H1 (cell line): ENCODE measurements at regions not wholly inside any gene's neighbourhood (a gene's known extent, or its start where the extent isn't known, plus 50 kb on each side); places are given as distances from the start of the nearest gene placed in this dataset.

Source experiments
- CTCF ChIA-PET: fragments of 300-600 bp; sonication (Branson Sonifier 250); formaldehyde crosslinking; loops from one replicate; lab custom pipeline; 2021; ENCODE audit not compliant: partially characterized antibody; lab: Charles Lee
- POLR2A ChIA-PET: fragments of 300-600 bp; sonication (Branson Sonifier 250); formaldehyde crosslinking; loops from one replicate; lab custom pipeline; 2021; ENCODE audit warnings: inconsistent platforms; ENCODE audit not compliant: partially characterized antibody; lab: Charles Lee
- DNase-seq, 2 experiments: peaks; one replicate each; pipeline versions ENCODE4 v3.0.0 to v3.0.0-alpha.2; 2010 to 2022; ENCODE audit warnings: low spot score in 2 of 2, low read depth in 1 of 2, mixed read lengths in 1 of 2
- FAIRE-seq: peaks from 2 replicates; lab custom pipeline; 2011; peaks lifted over from hg19 to GRCh38; lab: Jason Lieb, UNC
- H2AFZ ChIP-seq: 2 replicates; pipeline ENCODE4 v1.8.1; 2012; ENCODE audit warnings: low read length, inconsistent platforms
- H2AK5ac ChIP-seq: 2 replicates; pipeline ENCODE4 v1.6.1; 2013; ENCODE audit warnings: low read depth, low read length
- H2BK120ac ChIP-seq: replicated peaks from 2 replicates; pipeline ENCODE3; 2013; ENCODE audit warnings: low read depth, low read length, inconsistent platforms
- H2BK12ac ChIP-seq: 2 replicates; pipeline ENCODE4 v1.6.1; 2013; ENCODE audit warnings: low read depth, low read length
- H2BK15ac ChIP-seq: 2 replicates; pipeline ENCODE4 v1.6.1; 2013; ENCODE audit warnings: low read length
- H2BK20ac ChIP-seq: 2 replicates; pipeline ENCODE4 v1.6.1; 2013; ENCODE audit warnings: low read length
- H2BK5ac ChIP-seq: 2 replicates; pipeline ENCODE4 v1.6.1; 2013; ENCODE audit warnings: low read depth, low read length
- H3K14ac ChIP-seq: 2 replicates; pipeline ENCODE4 v1.6.1; 2013; ENCODE audit warnings: inconsistent platforms; ENCODE audit not compliant: insufficient read length
- H3K18ac ChIP-seq: 2 replicates; pipeline ENCODE4 v1.6.1; 2013; ENCODE audit warnings: low read length; ENCODE audit errors: extremely low read depth
- H3K23ac ChIP-seq: 2 replicates; pipeline ENCODE4 v1.6.1; 2013; ENCODE audit warnings: inconsistent platforms; ENCODE audit not compliant: insufficient read length
- H3K23me2 ChIP-seq: 2 replicates; pipeline ENCODE4 v1.6.1; 2013; ENCODE audit warnings: low read depth, low read length
- H3K27ac ChIP-seq: 2 replicates; pipeline ENCODE4 v1.6.1; 2011; ENCODE audit warnings: low read depth, low read length, inconsistent platforms
- H3K27me3 ChIP-seq, 4 experiments: replicated peaks in 1 of 4; 1 replicate in 1 of 4; 2 replicates in 3 of 4; pipeline versions ENCODE4 v1.6.1 to v1.8.1; 2011 to 2013; ENCODE audit warnings: low read length in 3 of 4, mild to moderate bottlenecking in 3 of 4, inconsistent platforms in 2 of 4, mixed read lengths in 2 of 4, moderate library complexity in 1 of 4; ENCODE audit not compliant: control insufficient read depth in 3 of 4, insufficient read depth in 3 of 4; ENCODE audit errors: extremely low read depth in 1 of 4
- H3K36me3 ChIP-seq, 4 experiments: 2 replicates each; pipeline versions ENCODE4 v1.6.1 to v1.8.1; 2011 to 2013; ENCODE audit warnings: mild to moderate bottlenecking in 4 of 4, low read length in 3 of 4, moderate library complexity in 2 of 4, control low read depth in 1 of 4, inconsistent platforms in 1 of 4; ENCODE audit not compliant: insufficient read depth in 4 of 4, control insufficient read depth in 2 of 4
- H3K4ac ChIP-seq: replicated peaks from 2 replicates; pipeline ENCODE3; 2013; ENCODE audit warnings: low read length, low read depth, mixed read lengths, inconsistent platforms; ENCODE audit not compliant: insufficient read length
- H3K4me1 ChIP-seq, 4 experiments: replicated peaks in 1 of 4; 1 replicate in 1 of 4; 2 replicates in 3 of 4; pipeline versions ENCODE4 v1.6.1 to v1.8.1; 2011 to 2013; ENCODE audit warnings: low read length in 3 of 4, inconsistent platforms in 2 of 4, mixed read lengths in 1 of 4; ENCODE audit not compliant: insufficient read depth in 4 of 4, control insufficient read depth in 3 of 4
- H3K4me2 ChIP-seq, 2 experiments: 2 replicates each; pipeline versions ENCODE4 v1.6.1 to v1.8.1; 2011 to 2013; ENCODE audit warnings: low read depth in 2 of 2, low read length in 2 of 2, control low read depth in 1 of 2, inconsistent platforms in 1 of 2, mild to moderate bottlenecking in 1 of 2; ENCODE audit not compliant: insufficient read depth in 1 of 2
- H3K4me3 ChIP-seq, 4 experiments: fragments of 200-600, 300-600 bp in 1 of 4; sonication (generic), shearing (Covaris generic), sonication (Bioruptor Twin) in 1 of 4; 2 replicates each; pipeline versions ENCODE4 v1.5.1 to v1.8.1; 2011 to 2016; ENCODE audit warnings: low read length in 4 of 4, low read depth in 3 of 4, control low read depth in 2 of 4, inconsistent platforms in 2 of 4, mild to moderate bottlenecking in 2 of 4, mixed read lengths in 1 of 4, moderate library complexity in 1 of 4; ENCODE audit not compliant: insufficient read depth in 2 of 4; ENCODE audit errors: extremely low read depth in 1 of 4
- H3K56ac ChIP-seq: replicated peaks from 2 replicates; pipeline ENCODE3; 2013; ENCODE audit warnings: low read depth, mild to moderate bottlenecking, mixed read lengths, low read length, inconsistent platforms; ENCODE audit not compliant: insufficient read length
- H3K79me1 ChIP-seq: 2 replicates; pipeline ENCODE4 v1.6.1; 2013; ENCODE audit warnings: low read depth, low read length, control low read depth
- H3K79me2 ChIP-seq, 2 experiments: 2 replicates each; pipeline versions ENCODE4 v1.6.1 to v1.8.1; 2012 to 2013; ENCODE audit warnings: low read length in 2 of 2, mild to moderate bottlenecking in 2 of 2, inconsistent platforms in 1 of 2; ENCODE audit not compliant: insufficient read depth in 2 of 2, control insufficient read depth in 1 of 2
- H3K9ac ChIP-seq, 4 experiments: replicated peaks in 1 of 4; 1 replicate in 1 of 4; 2 replicates in 3 of 4; pipeline versions ENCODE4 v1.6.1 to v1.8.1; 2011 to 2013; ENCODE audit warnings: low read depth in 3 of 4, low read length in 3 of 4, control low read depth in 2 of 4, mild to moderate bottlenecking in 2 of 4, moderate library complexity in 2 of 4, inconsistent platforms in 1 of 4; ENCODE audit errors: extremely low read depth in 1 of 4
- H3K9me3 ChIP-seq, 2 experiments: 2 replicates each; pipeline versions ENCODE4 v1.6.1 to v1.8.1; 2012 to 2013; ENCODE audit warnings: mild to moderate bottlenecking in 2 of 2, moderate library complexity in 2 of 2, control low read depth in 1 of 2, inconsistent platforms in 1 of 2, low read depth in 1 of 2, low read length in 1 of 2, mixed read lengths in 1 of 2; ENCODE audit not compliant: insufficient read depth in 2 of 2
- H4K20me1 ChIP-seq, 2 experiments: replicated peaks in 1 of 2; 2 replicates each; pipeline versions ENCODE3 to v1.8.1; 2011 to 2013; ENCODE audit warnings: inconsistent platforms in 2 of 2, low read length in 2 of 2, mild to moderate bottlenecking in 1 of 2; ENCODE audit not compliant: insufficient read depth in 2 of 2, control insufficient read depth in 1 of 2
- H4K5ac ChIP-seq: 2 replicates; pipeline ENCODE4 v1.6.1; 2013; ENCODE audit warnings: low read length, low read depth, mixed read lengths, inconsistent platforms; ENCODE audit not compliant: insufficient read length
- H4K8ac ChIP-seq: 2 replicates; pipeline ENCODE4 v1.8.0; 2013; ENCODE audit warnings: mild to moderate bottlenecking, moderate library complexity, low read length, inconsistent platforms; ENCODE audit not compliant: insufficient read depth; ENCODE audit errors: extremely low read depth
- H4K91ac ChIP-seq: replicated peaks from 2 replicates; pipeline ENCODE3; 2013; ENCODE audit warnings: low read length, mixed read lengths, inconsistent platforms; ENCODE audit not compliant: insufficient read length
- ASH2L ChIP-seq: fragments of 200-600, 300-600 bp; sonication (generic); IDR thresholded peaks from one replicate; pipeline ENCODE4 v1.7.1; 2017; ENCODE audit warnings: low read length
- CEBPB ChIP-seq: IDR thresholded peaks from 2 replicates; pipeline ENCODE4 v1.6.1; 2012; ENCODE audit warnings: low read depth, low read length
- KDM4A ChIP-seq: IDR thresholded peaks from one replicate; pipeline ENCODE4 v1.7.1; 2012; ENCODE audit warnings: low read depth, mild to moderate bottlenecking, moderate library complexity, low read length, inconsistent platforms; ENCODE audit not compliant: severe bottlenecking
- MAX ChIP-seq: IDR thresholded peaks from 2 replicates; pipeline ENCODE4 v1.6.1; 2012; ENCODE audit warnings: inconsistent platforms
- NANOG ChIP-seq: IDR thresholded peaks from 2 replicates; pipeline ENCODE4 v1.6.1; 2011; ENCODE audit warnings: low read length, low read depth, mild to moderate bottlenecking, inconsistent platforms; ENCODE audit not compliant: insufficient read depth, poor library complexity, severe bottlenecking
- RFX5 ChIP-seq: IDR thresholded peaks from 2 replicates; pipeline ENCODE4 v1.6.1; 2011; ENCODE audit warnings: low read depth, low read length, improper control_type of control experiment, borderline replicate concordance
- RNF2 ChIP-seq: fragments of 200-900, 300-1000 bp; sonication (generic); IDR thresholded peaks from 2 replicates; pipeline ENCODE4 v1.7.1; 2016; ENCODE audit warnings: borderline replicate concordance, low read depth, mild to moderate bottlenecking, antibody characterized with exemption, low read length; ENCODE audit not compliant: poor library complexity, severe bottlenecking; ENCODE audit errors: missing control alignments
- SIN3A ChIP-seq, 2 experiments: IDR thresholded peaks in 1 of 2; conservative IDR thresholded peaks in 1 of 2; 2 replicates each; pipeline ENCODE4 v1.6.1; 2011 to 2012; ENCODE audit warnings: low read length in 2 of 2, improper control_type of control experiment in 1 of 2, low read depth in 1 of 2, mild to moderate bottlenecking in 1 of 2
- SP2 ChIP-seq: IDR thresholded peaks from 2 replicates; pipeline ENCODE4 v1.6.1; 2012; ENCODE audit warnings: mild to moderate bottlenecking, low read length, inconsistent platforms
- TBP ChIP-seq: IDR thresholded peaks from 2 replicates; pipeline ENCODE4 v1.6.1; 2011; ENCODE audit warnings: low read depth, low read length, improper control_type of control experiment
- YY1 ChIP-seq: IDR thresholded peaks from 2 replicates; pipeline ENCODE4 v1.6.1; 2011; ENCODE audit warnings: low read depth, mild to moderate bottlenecking, low read length
- WGBS, 2 experiments: shearing (Covaris generic) in 1 of 2; methylation state at CpG; one replicate each; pipeline versions ENCODE4 v1.1.6 to v1.1.7; 2013 to 2015; ENCODE audit warnings: low lambda C conversion rate in 2 of 2, mixed read lengths in 2 of 2, inconsistent platforms in 1 of 2, low coverage in 1 of 2, missing lambda C conversion rate in 1 of 2; ENCODE audit not compliant: insufficient replicate concordance in 2 of 2, insufficient coverage in 1 of 2, insufficient read length in 1 of 2; ENCODE audit errors: extremely low coverage in 1 of 2, missing lambda C conversion rate in 1 of 2; 5-methylcytosine and 5-hydroxymethylcytosine counted together

- Histone ChIP-seq H4K91ac (no peak overlapping the region), H2AK5ac (no peak overlapping the region), H2BK12ac (no peak overlapping the region), H2BK5ac (no peak overlapping the region), H3K27me3 (no peaks in the 10 kb centered on the region), H3K4me2 (no peak overlapping the region), H3K9ac (no peak overlapping the region), H3K23me2 (no peaks in the 10 kb centered on the region), H3K18ac (no peak overlapping the region), H3K79me1 (no peaks in the 10 kb centered on the region), H3K4me1 (no peaks in the 10 kb centered on the region), H3K4me3 (no peak overlapping the region), H4K20me1 (no peaks in the 10 kb centered on the region), H3K56ac (no peak overlapping the region), H2BK20ac (no peak overlapping the region), H2AFZ (no peak overlapping the region), H4K5ac (no peak overlapping the region), H3K27ac (no peak overlapping the region), H3K79me2 (no peaks in the 10 kb centered on the region), H3K9me3 (no peaks in the 10 kb centered on the region), H4K8ac (no peak overlapping the region), H3K23ac (no peak overlapping the region), H3K14ac (no peak overlapping the region), H2BK15ac (no peak overlapping the region), H3K36me3 (no peaks in the 10 kb centered on the region), H2BK120ac (no peak overlapping the region), H3K4ac (no peak overlapping the region)
- CTCF ChIA-PET, result interaction anchor here (1.0 kb wide), 1 partner anchor 9 kb away, joined by 3 read pairs; no protein-coding TSS in a partner anchor
- POLR2A ChIA-PET, result no interaction called here
- 88% methylated on average over 4 of the region's 4 CpGs; no CpG with 5 or more reads in 1 of the 2 experiments for WGBS, 2 experiments
- FAIRE-seq, result no peak
- DNase-seq, result no peak
- TF ChIP-seq MAX, result no peak
- no peak for TF ChIP-seq ASH2L
- TF ChIP-seq SIN3A (conservative IDR thresholded peaks at IDR 0.05 in 1 of 2, IDR thresholded peaks at IDR 0.05 in 1 of 2; ENCODE audit: low read depth in 1 of 2, low read length in 2 of 2), result no peak
- TF ChIP-seq RFX5, result no peak
- no peak for TF ChIP-seq TBP
- no peak for TF ChIP-seq SP2
- no peak for TF ChIP-seq NANOG
- TF ChIP-seq CEBPB, result no peak
- no peak for TF ChIP-seq YY1
- TF ChIP-seq KDM4A, result no peak
- TF ChIP-seq RNF2, result no peak
These were observed 298.4 kb downstream of the ADGB start for GRCh38 chr6:146896960-146897701.
